WTC11 (cell line): ENCODE measurements at regions not wholly inside any gene's neighbourhood (a gene's known extent, or its start where the extent isn't known, plus 50 kb on each side); places are given as distances from the start of the nearest gene placed in this dataset.

Experiments used
- ATAC-seq: fragments of 200-7000 bp; cut with Tn5 transposase; 2 replicates; pipeline ENCODE4 v1.10.0; 2021; ENCODE audit warnings: mild to moderate bottlenecking, moderate library complexity
- CTCF ChIA-PET: fragments of 300-600 bp; sonication (Branson Sonifier 250); formaldehyde crosslinking; loops from one replicate; lab custom pipeline; 2021; ENCODE audit warnings: antibody characterized with exemption; lab: Charles Lee
- POLR2A ChIA-PET: fragments of 350-600 bp; sonication (Branson Sonifier 250); formaldehyde crosslinking; loops from one replicate; lab custom pipeline; 2021; ENCODE audit warnings: antibody characterized with exemption; lab: Charles Lee
- DNase-seq: peaks from one replicate; pipeline ENCODE4 v3.0.0; 2021; ENCODE audit warnings: low spot score
- H3K27ac Mint-ChIP-seq: 2 replicates; pipeline ENCODE4 v1.8.0; 2021; ENCODE audit warnings: mixed read lengths
- H3K27me3 Mint-ChIP-seq: 2 replicates; pipeline ENCODE4 v1.8.0; 2021; ENCODE audit warnings: low read depth, mild to moderate bottlenecking, moderate library complexity, mixed read lengths
- H3K36me3 Mint-ChIP-seq: 2 replicates; pipeline ENCODE4 v1.8.0; 2021; ENCODE audit warnings: mixed read lengths
- H3K4me1 Mint-ChIP-seq: 2 replicates; pipeline ENCODE4 v1.8.0; 2022; ENCODE audit warnings: mixed read lengths
- H3K4me3 Mint-ChIP-seq: 2 replicates; pipeline ENCODE4 v1.8.0; 2021; ENCODE audit warnings: mild to moderate bottlenecking, moderate library complexity, mixed read lengths
- H3K9me3 Mint-ChIP-seq: 2 replicates; pipeline ENCODE4 v1.8.0; 2021; ENCODE audit warnings: mixed read lengths
- ATF6 ChIP-seq: sonication (generic); formaldehyde crosslinking; IDR thresholded peaks from 2 replicates; pipeline ENCODE4 v1.8.1; 2023; ENCODE audit warnings: mild to moderate bottlenecking, missing genetic modification reagents
- ELF4 ChIP-seq: sonication (generic); formaldehyde crosslinking; IDR thresholded peaks from 2 replicates; pipeline ENCODE4 v1.8.1; 2022; ENCODE audit warnings: low read depth, mild to moderate bottlenecking, moderate library complexity, missing genetic modification reagents
- EMX1 ChIP-seq: fragments of 250-450 bp; sonication (Bioruptor Pico); IDR thresholded peaks from 2 replicates; pipeline ENCODE4 v1.8.0; 2021; ENCODE audit warnings: mild to moderate bottlenecking
- ETV6 ChIP-seq: sonication (generic); formaldehyde crosslinking; IDR thresholded peaks from 2 replicates; pipeline ENCODE4 v1.8.1; 2022; ENCODE audit warnings: mild to moderate bottlenecking, missing genetic modification reagents
- FOXJ3 ChIP-seq: sonication (generic); formaldehyde crosslinking; IDR thresholded peaks from 2 replicates; pipeline ENCODE4 v1.9.0; 2021; ENCODE audit warnings: missing genetic modification reagents, mild to moderate bottlenecking, borderline replicate concordance
- FOXK1 ChIP-seq: sonication (generic); formaldehyde crosslinking; IDR thresholded peaks from 2 replicates; pipeline ENCODE4 v1.8.0; 2022; ENCODE audit warnings: mild to moderate bottlenecking, moderate library complexity, missing genetic modification reagents
- FOXP4 ChIP-seq: sonication (generic); formaldehyde crosslinking; IDR thresholded peaks from 2 replicates; pipeline ENCODE4 v1.8.0; 2022; ENCODE audit warnings: mild to moderate bottlenecking, missing genetic modification reagents
- GABPB1 ChIP-seq: sonication (generic); formaldehyde crosslinking; IDR thresholded peaks from 2 replicates; pipeline ENCODE4 v1.8.1; 2023; ENCODE audit warnings: mild to moderate bottlenecking, missing genetic modification reagents
- GTF2I ChIP-seq: fragments of 250-450 bp; sonication (Bioruptor Pico); conservative IDR thresholded peaks from 2 replicates; pipeline ENCODE4 v1.4.0; 2021; ENCODE audit warnings: mild to moderate bottlenecking
- MAX ChIP-seq: sonication (generic); formaldehyde crosslinking; IDR thresholded peaks from 2 replicates; pipeline ENCODE4 v1.8.0; 2022; ENCODE audit warnings: mild to moderate bottlenecking, missing genetic modification reagents
- MLX ChIP-seq: sonication (generic); formaldehyde crosslinking; IDR thresholded peaks from 2 replicates; pipeline ENCODE4 v1.8.1; 2023; ENCODE audit warnings: mild to moderate bottlenecking, missing genetic modification reagents, moderate library complexity
- MXD4 ChIP-seq: fragments of 250-450 bp; sonication (Bioruptor Pico); IDR thresholded peaks from 2 replicates; pipeline ENCODE4 v1.8.0; 2021; ENCODE audit warnings: mild to moderate bottlenecking, moderate library complexity, borderline replicate concordance
- NFE2L1 ChIP-seq: sonication (generic); formaldehyde crosslinking; IDR thresholded peaks from 2 replicates; pipeline ENCODE4 v1.8.1; 2023; ENCODE audit warnings: missing genetic modification reagents
- NFYB ChIP-seq: sonication (generic); formaldehyde crosslinking; conservative IDR thresholded peaks from 2 replicates; pipeline ENCODE4 v1.8.0; 2022; ENCODE audit warnings: low read depth, missing genetic modification reagents
- NR1H2 ChIP-seq: sonication (generic); formaldehyde crosslinking; IDR thresholded peaks from 2 replicates; pipeline ENCODE4 v1.9.0; 2021; ENCODE audit warnings: mild to moderate bottlenecking, moderate library complexity, missing genetic modification reagents
- PRDM15 ChIP-seq: sonication (generic); formaldehyde crosslinking; IDR thresholded peaks from 2 replicates; pipeline ENCODE4 v1.8.0; 2022; ENCODE audit warnings: missing genetic modification reagents
- RORB ChIP-seq: fragments of 250-450 bp; sonication (Bioruptor Pico); IDR thresholded peaks from 2 replicates; pipeline ENCODE4 v1.9.0; 2021; ENCODE audit warnings: mild to moderate bottlenecking
- SMAD4 ChIP-seq: sonication (generic); formaldehyde crosslinking; IDR thresholded peaks from 2 replicates; pipeline ENCODE4 v1.8.0; 2022; ENCODE audit warnings: mild to moderate bottlenecking, missing genetic modification reagents
- SP1 ChIP-seq: sonication (generic); formaldehyde crosslinking; conservative IDR thresholded peaks from 2 replicates; pipeline ENCODE4 v1.8.1; 2022; ENCODE audit warnings: missing genetic modification reagents
- USF1 ChIP-seq: sonication (generic); formaldehyde crosslinking; IDR thresholded peaks from 2 replicates; pipeline ENCODE4 v1.8.0; 2022; ENCODE audit warnings: mild to moderate bottlenecking, missing genetic modification reagents
- ZBTB21 ChIP-seq: sonication (generic); formaldehyde crosslinking; IDR thresholded peaks from 2 replicates; pipeline ENCODE4 v1.8.1; 2023; ENCODE audit warnings: mild to moderate bottlenecking, missing genetic modification reagents, borderline replicate concordance
- ZNF219 ChIP-seq: sonication (generic); formaldehyde crosslinking; IDR thresholded peaks from 2 replicates; pipeline ENCODE4 v1.8.0; 2023; ENCODE audit warnings: missing genetic modification reagents, mild to moderate bottlenecking, borderline replicate concordance
- ZNF232 ChIP-seq: sonication (generic); formaldehyde crosslinking; IDR thresholded peaks from 2 replicates; pipeline ENCODE4 v1.8.0; 2022; ENCODE audit warnings: mild to moderate bottlenecking, missing genetic modification reagents
- ZNF416 ChIP-seq: fragments of 250-450 bp; sonication (Bioruptor Pico); IDR thresholded peaks from 2 replicates; pipeline ENCODE4 v1.9.0; 2021; ENCODE audit warnings: mild to moderate bottlenecking, inconsistent platforms
- ZNF423 ChIP-seq: fragments of 250-450 bp; sonication (Bioruptor Pico); IDR thresholded peaks from 2 replicates; pipeline ENCODE4 v2.1.2; 2022; ENCODE audit warnings: mild to moderate bottlenecking, moderate library complexity
- ZNF532 ChIP-seq: fragments of 250-450 bp; sonication (Bioruptor Pico); IDR thresholded peaks from 2 replicates; pipeline ENCODE4 v1.9.0; 2021; ENCODE audit warnings: mild to moderate bottlenecking, borderline replicate concordance

GRCh38 chr3:106257172-106257571 lies 388.4 kb upstream of the CBLB start:
- H3K9me3 Mint-ChIP-seq: peaks cover 8% of the 10 kb centered on the region
- H3K4me3 Mint-ChIP-seq: no peak overlapping the region
- POLR2A ChIA-PET: no interaction called here
- CTCF ChIA-PET: no interaction called here
- DNase-seq: no peak
- H3K4me1 Mint-ChIP-seq: peaks cover 14% of the 10 kb centered on the region
- no peak for TF ChIP-seq MAX (CRISPR knock-in tag)
- no peak for TF ChIP-seq GTF2I (CRISPR knock-in tag)
- no peak for TF ChIP-seq NFYB (CRISPR knock-in tag)
- no peak for TF ChIP-seq SP1 (CRISPR knock-in tag)
- no peak for TF ChIP-seq FOXP4
- no peak for TF ChIP-seq RORB (CRISPR knock-in tag)
- TF ChIP-seq USF1: no peak
- no peak for TF ChIP-seq ZNF532
- no peak for TF ChIP-seq GABPB1 (CRISPR knock-in tag)
- no peak for TF ChIP-seq ZNF219 (CRISPR knock-in tag)
- TF ChIP-seq NFE2L1: no peak
- TF ChIP-seq ZNF423 (CRISPR knock-in tag): no peak
- TF ChIP-seq NR1H2 (CRISPR knock-in tag): no peak
- TF ChIP-seq ELF4 (CRISPR knock-in tag): no peak
- no peak for TF ChIP-seq ZNF416
- no peak for TF ChIP-seq FOXJ3 (CRISPR knock-in tag)
- TF ChIP-seq FOXK1: no peak
- TF ChIP-seq ETV6 (CRISPR knock-in tag): no peak
- no peak for TF ChIP-seq ZBTB21 (CRISPR knock-in tag)
- no peak for TF ChIP-seq SMAD4 (CRISPR knock-in tag)
- TF ChIP-seq, all 79 proteins: peak for 0
- H3K27ac Mint-ChIP-seq: no peak overlapping the region
- ATAC-seq: no peak
- peaks cover 3% of the 10 kb centered on the region for H3K36me3 Mint-ChIP-seq
- no peaks in the 10 kb centered on the region for H3K27me3 Mint-ChIP-seq

GRCh38 chr3:106261396-106261795 lies 392.6 kb upstream of the CBLB start:
- no peak for ATAC-seq
- Mint-ChIP-seq H3K27me3 (no peaks in the 10 kb centered on the region), H3K9me3 (no peaks in the 10 kb centered on the region), H3K4me3 (no peak overlapping the region), H3K4me1 (peaks cover 6% of the 10 kb centered on the region), H3K27ac (no peak overlapping the region), H3K36me3 (no peaks in the 10 kb centered on the region)
- CTCF ChIA-PET: no interaction called here
- DNase-seq: no peak
- POLR2A ChIA-PET: no interaction called here
- no peak for TF ChIP-seq EMX1 (CRISPR knock-in tag)
- no peak for TF ChIP-seq ATF6 (CRISPR knock-in tag)
- no peak for TF ChIP-seq ZNF232 (CRISPR knock-in tag)
- TF ChIP-seq GABPB1 (CRISPR knock-in tag): no peak
- TF ChIP-seq MLX (CRISPR knock-in tag): no peak
- TF ChIP-seq PRDM15 (CRISPR knock-in tag): no peak
- TF ChIP-seq MXD4: no peak
